Stimulated activated CD8-positive, alpha-beta memory T cell treated with anti-CD3 and anti-CD28 coated beads, Interleukin-7, amount 100 ng/mL, for 1 hour (primary cell): ENCODE measurements at regions not wholly inside any gene's neighbourhood (a gene's known extent, or its start where the extent isn't known, plus 50 kb on each side); places are given as distances from the start of the nearest gene placed in this dataset.
"Not testable (repeated sequence)": the region's sequence is repeated elsewhere in the genome, so short reads cannot be mapped to it uniquely, and the experiment has no call there.

Experiments used
- DNase-seq, 2 donors: peaks; one replicate each; pipeline ENCODE4 v3.0.0-alpha.2; 2020; ENCODE audit warnings: low read depth in 2 of 2

- no peak for DNase-seq
Measured at GRCh38 chr18:38709122-38709521, 1143.5 kb upstream of the CELF4 start.

GRCh38 chr18:38706373-38706772 lies 1140.8 kb upstream of the CELF4 start:
- DNase-seq: no peak

- DNase-seq: no peak
Measured at GRCh38 chr18:38698088-38698487, 1132.5 kb upstream of the CELF4 start.

- DNase-seq: no peak
Measured at GRCh38 chr18:38695559-38696280, 1130.1 kb upstream of the CELF4 start.

- DNase-seq: no peak
Measured at GRCh38 chr18:38693104-38693503, 1127.5 kb upstream of the CELF4 start.

GRCh38 chr18:38690626-38691025 lies 1125.0 kb upstream of the CELF4 start:
- no peak for DNase-seq

- no peak for DNase-seq
Measured at GRCh38 chr18:38688416-38688815, 1122.8 kb upstream of the CELF4 start.

GRCh38 chr18:38670486-38670885 lies 1104.9 kb upstream of the CELF4 start:
- no peak for DNase-seq

- DNase-seq: no peak
Measured at GRCh38 chr18:38664929-38665328, 1099.3 kb upstream of the CELF4 start.

GRCh38 chr18:38663682-38664081 lies 1098.1 kb upstream of the CELF4 start:
- no peak for DNase-seq

- DNase-seq: no peak
Measured at GRCh38 chr18:38663270-38663669, 1097.7 kb upstream of the CELF4 start.

- DNase-seq: no peak
Measured at GRCh38 chr18:38654946-38655345, 1089.3 kb upstream of the CELF4 start.

GRCh38 chr18:38651736-38652135 lies 1086.1 kb upstream of the CELF4 start:
- DNase-seq: no peak

GRCh38 chr18:38648179-38648578 lies 1082.6 kb upstream of the CELF4 start:
- DNase-seq: no peak

- no peak for DNase-seq
Measured at GRCh38 chr18:38646296-38646695, 1080.7 kb upstream of the CELF4 start.

GRCh38 chr18:38644875-38645641 lies 1079.5 kb upstream of the CELF4 start:
- no peak for DNase-seq

- DNase-seq: no peak
Measured at GRCh38 chr18:38642711-38643110, 1077.1 kb upstream of the CELF4 start.

GRCh38 chr18:38639700-38640099 lies 1074.1 kb upstream of the CELF4 start:
- DNase-seq: not testable (repeated sequence)

GRCh38 chr18:38635709-38636430 lies 1070.3 kb upstream of the CELF4 start:
- no peak for DNase-seq

GRCh38 chr18:38634117-38634516 lies 1068.5 kb upstream of the CELF4 start:
- no peak for DNase-seq

GRCh38 chr18:38633333-38633732 lies 1067.7 kb upstream of the CELF4 start:
- no peak for DNase-seq

- DNase-seq: no peak
Measured at GRCh38 chr18:38619129-38619528, 1053.5 kb upstream of the CELF4 start.

GRCh38 chr18:38616306-38616705 lies 1050.7 kb upstream of the CELF4 start:
- DNase-seq: no peak
